ENCODE measurements at regions not wholly inside any gene's neighbourhood (a gene's known extent, or its start where the extent isn't known, plus 50 kb on each side); places are given as distances from the start of the nearest gene placed in this dataset.
A peak's percentile ranks its signal among the peaks of the same experiment; 100 is the strongest.

DNA sequence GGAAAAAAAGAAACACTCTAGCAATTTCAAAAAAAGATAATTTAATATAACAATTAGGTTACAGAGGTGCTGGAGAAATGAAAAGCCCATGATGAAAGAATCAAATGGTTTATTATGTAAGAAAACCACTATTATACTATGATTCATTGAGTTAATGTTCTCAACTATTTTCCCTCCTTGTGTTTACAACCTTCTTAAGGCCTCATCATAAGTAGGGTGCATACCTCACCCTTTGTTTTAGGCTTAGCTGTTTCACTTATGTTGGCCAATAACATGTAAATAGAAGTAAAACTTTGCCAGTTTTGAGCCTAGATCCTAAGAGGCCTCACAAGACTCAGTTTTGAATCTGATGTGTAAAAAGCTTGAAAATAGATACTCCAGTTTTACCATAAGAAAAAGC, 418.3 kb upstream of the DDX18 start:
- no peak for DNase-seq

DNA sequence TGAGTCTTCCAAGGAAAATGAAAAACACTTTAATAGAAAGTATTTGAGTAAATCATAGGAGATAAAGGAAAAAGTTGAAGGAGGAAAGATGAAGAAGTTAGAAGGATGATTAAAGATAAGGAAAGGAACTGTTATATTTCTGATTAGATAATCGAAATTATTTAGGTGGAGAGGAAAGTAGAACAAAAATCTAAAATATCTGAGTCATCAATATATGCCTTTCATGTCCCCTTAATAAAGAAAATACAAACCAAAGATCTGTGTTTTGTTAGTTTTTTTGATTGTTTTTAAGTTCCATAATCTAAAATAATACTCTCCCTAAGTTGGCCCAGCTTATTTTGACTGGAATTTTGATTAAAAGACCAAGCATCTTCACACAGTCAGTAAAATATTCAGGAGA, 412.9 kb upstream of the DDX18 start:
- DNase-seq: no peak

DNA sequence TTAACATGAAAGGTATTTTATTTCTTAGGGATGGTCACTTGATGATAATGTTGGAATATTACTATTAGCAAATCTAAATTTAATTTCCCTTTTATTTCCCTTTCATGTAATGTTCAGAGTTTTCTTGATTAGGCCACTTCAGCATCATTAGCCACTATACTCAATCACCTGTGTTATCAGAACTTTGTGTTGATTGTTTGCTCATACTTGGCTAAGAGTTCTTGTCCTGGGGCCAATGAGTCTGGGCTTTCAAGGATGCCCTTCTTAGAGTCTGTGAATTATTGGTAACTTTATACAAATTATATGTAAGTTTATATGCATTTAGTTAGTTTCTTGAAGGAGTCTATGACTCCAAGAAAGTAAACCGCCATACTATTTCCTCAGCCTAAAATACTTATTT, 408.0 kb upstream of the DDX18 start:
- no peak for DNase-seq

DNA sequence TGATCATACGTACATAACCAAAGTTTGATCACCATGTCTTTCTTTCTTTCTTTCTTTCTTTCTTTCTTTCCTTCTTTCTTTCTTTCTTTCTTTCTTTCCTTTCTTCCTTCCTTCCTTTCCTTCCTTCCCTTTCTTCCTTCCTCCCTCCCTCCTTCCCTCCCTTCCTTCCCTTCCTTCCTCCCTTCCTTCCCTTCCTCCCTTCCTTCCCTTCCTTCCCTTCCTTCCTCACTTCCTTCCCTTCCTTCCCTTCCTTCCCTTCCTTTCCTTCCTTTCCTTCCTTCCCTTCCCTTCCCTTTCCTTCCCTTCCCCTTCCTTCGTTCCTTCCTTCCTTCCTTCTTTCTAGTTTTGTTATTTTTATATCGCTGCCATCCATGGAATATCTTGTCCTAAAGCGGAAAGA, 406.7 kb upstream of the DDX18 start:
- DNase-seq: no peak

DNA sequence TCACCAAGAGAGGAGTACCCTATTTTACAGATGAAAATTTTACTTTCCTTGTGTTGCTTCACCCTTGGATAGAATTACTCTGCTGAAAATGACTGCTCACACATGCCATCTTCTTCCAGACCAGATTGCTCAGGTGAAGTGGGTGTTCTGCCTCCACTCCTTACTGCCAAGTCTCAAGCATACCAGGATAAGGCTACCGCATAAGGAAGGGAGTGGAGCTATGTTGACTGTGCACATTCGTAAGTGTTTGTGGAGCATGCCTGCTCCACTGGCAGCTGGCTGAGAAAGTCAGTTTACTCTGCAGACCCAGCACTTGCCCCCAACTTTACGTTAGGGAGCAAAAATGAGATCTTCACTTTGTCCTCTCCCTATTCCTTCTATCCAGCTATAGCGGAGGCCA, 405.0 kb upstream of the DDX18 start:
- DNase-seq: no peak

DNA sequence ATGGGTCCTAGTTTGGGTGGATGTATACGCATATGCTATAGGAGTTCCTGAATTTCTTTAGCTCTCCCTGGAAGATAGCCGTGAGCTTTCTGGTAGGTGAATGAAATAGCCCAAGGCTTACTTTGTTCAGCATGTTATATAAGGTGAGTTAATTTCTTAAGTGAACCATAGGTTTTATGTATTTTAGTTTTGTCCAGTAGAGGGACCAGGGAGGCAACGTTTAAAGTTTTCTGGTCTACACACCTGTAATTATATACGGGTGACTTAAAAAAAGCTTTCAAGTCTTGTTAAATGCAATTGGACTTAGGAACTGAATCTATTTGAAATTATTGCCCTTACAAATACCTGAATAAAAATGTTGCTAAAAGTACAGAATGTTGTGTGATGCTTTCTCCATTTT, 402.5 kb upstream of the DDX18 start:
- DNase-seq: no peak

DNA sequence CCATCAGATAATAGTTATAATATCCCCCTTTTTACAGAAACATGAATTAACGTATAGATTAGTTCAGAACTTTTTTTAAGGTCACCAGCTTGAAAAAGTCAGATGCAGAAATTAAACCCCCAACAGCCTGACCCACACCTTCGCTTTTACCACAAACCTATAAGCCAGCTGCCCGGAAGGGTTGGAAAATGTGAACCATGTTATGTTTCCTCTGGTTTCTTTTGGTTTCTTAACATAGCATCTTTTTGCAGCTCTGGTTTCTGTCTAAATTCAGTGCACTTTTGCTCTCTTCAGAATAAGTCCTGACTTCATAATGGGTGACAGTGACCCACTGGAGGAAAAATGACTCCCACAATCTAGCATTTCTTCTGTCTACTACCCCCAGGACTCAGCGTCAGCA, 381.7 kb upstream of the DDX18 start:
- DNase-seq: no peak

DNA sequence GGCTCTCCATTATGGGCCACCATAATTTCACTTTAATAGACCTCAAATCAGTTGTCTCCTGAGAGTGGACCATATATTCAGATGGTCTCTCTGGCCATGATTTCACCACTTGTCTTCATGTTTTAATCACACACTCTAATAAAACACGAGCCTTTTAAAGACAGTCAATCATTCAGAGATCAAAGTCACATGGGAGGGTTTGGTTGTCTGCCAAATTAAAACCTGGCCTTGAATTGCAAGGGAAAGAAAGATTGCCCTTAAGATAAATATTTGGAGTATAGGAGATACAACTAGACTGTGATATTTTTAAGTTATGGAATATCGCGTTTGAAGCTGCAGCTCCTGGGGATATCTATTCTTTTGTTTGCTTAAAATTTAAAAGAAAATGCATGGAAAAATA, 377.8 kb upstream of the DDX18 start:
- no peak for DNase-seq

DNA sequence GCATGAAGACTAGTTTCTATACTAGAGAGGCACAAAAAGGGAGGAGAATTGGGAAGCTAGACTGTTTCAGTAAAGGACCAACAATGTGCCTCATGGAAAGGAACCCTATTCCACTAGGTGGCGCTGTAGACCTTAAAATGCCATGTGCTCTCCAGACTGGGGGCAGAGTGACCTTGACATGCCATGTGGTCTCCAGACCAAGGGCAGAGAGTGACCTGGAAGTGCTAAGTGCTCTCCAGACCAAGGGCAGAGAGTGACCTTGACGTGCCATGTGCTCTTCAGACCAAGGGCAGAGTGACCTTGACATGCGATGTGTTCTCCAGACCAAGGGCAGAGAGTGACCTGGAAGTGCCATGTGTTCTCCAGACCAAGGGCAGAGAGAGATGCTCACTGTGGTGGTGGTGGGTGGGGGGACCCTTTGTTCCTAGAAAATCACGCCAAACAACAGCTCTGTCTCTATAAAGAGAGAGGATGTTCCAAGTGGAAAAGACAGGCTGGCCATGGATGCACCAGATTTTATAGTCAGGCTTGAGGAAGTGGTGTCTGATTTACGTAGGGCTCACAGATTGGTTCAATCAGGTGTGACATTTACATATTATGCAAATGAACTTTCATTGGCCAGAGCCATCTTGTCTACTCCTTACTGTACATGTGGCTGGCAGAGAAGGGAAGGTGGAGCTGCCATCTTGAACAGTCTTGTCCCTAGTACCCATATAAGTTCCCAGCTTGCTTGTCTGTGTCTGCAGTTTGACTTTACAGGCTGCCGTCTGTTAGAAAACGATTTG, 344.0 kb upstream of the DDX18 start:
- peak; percentile 6 for DNase-seq

DNA sequence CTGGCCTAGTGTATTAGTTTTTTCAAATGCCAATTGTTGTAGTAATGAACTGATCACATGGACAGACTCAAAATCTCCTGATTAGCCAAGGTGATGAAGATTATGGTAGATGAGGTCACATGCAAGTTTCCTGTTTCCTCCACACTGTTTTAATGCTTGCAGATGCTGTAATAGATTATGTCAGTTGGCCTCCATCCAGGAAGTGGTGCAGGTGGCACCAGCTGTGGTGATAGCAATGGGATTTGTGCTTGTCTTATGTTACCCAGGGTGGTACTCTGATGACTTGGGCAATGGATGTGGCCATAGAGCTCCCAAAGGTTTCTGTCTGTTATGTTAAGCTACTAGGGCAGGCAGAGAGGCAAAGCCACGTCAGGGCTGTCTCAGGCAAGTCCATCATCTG, 332.9 kb upstream of the DDX18 start:
- DNase-seq: no peak

DNA sequence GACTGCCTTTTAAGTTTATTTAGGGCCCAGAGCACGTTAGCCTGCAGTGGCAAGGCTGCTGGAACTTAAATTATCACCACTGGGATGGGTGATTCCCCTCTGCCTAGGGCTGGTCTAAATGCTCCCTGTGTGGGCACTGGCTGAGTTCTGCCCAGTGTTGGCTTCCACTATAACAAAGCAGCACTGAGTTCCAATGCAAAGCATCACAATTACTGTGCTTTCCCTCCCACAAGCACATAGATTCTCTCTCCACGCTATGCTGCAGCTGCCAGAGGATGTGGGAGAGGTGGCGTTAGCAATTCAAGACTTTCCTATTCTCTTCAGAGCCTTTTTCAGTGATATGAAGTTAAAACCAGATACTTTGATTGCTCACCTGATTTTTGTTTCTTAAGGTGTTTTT, 328.9 kb upstream of the DDX18 start:
- DNase-seq: no peak

DNA sequence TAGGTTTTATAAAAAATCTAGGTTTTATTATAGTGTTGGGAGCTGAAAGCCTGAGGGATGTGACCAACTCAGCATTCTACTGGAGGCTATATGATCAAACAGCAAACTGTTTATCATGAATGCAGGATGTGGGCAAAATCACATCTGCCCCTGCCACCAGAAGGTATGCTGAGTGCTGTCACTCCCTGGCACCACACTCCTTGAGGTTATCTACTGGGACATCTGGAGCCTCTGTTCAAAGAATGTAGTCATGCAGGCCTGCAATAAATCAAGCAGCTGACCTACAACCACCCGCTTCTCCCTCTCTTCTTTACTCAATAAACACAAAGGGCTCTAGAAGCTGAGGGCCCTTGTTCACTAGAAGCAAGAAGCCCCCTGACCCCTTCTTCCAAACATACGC, 328.4 kb upstream of the DDX18 start:
- DNase-seq: no peak

DNA sequence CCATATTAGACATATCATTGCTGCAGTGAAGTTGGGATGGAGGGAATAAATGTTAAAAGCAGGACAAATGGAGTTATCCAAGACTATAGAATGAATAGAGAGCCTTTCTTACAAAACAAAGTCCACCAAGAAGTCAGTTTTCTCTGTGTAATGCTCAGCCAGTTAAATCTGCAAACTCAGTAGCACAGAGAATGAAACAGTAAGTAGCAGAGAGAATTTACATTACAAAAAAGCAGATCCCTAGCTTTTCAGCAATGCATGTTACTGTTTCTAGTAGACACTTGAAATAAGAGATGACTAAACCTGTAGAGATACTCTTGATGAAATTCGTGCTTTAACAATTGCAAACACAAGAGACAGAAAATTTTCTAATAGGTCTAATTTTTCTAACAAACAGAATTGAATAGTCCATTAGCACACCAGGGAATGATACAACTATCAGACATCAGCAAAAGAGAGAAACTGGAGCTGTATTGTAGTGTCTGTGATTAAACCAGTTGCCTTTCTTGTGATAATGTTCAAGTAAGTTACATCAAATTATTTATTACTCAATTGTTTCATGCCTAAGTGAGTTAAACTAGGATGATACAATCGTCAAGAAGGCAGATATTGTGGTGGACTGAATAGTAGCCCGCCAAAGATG, 322.2 kb upstream of the DDX18 start:
- no peak for DNase-seq

DNA sequence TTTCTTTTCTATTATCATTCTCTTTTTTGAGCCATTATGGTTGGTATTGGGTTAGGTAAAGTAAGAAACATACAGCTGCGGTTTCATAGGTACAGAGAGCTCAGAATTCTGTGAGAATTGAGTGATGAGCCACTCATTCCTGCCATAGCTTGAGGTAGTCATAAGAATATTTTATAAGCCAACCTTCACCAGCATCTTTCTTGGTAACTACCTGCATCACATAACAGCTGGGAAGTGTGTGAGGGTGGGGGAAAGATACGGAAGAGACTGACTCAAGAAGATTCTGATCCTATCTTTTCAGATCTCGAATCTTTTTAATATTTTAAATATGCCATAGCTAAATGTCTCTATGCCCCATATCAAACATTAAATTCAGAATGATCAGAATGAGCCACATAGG, 313.8 kb upstream of the DDX18 start:
- no peak for DNase-seq

DNA sequence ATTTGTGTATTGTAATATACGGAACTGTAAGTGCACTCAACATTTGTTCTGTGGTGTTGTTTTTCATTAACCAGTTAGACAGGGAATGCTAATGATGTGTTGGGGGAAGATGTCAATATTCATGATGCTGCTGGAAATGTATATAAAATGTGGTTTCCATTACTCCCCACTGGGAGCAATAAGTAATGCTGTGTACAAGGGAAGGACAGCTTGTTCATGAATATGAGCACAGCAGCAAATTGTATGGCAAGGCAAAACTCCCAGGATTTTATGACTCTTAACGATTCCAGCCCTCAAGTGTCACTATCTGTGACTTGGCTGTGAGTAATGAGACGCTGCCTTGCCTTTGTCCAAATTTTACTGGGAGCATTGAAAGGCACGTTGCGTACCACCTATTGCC, 312.4 kb upstream of the DDX18 start:
- no peak for DNase-seq

DNA sequence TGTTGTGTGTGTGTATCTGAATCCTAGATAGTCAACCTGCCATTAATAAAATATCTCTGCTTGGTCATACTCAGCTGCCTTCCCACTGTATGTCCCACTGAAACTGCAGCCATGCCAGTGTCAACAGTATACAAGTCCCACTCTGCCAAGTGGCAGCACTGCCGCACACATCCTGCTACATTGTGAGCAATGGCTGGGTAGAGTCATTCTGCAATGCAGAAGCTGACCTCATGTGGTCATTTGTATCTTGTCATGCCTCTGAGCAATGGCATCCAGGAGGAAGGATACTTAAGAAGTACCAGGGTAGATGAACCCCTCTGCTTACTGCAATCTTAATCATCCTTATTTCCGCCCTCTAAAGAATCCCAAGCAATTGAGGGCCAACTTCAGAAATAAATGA, 302.2 kb upstream of the DDX18 start:
- no peak for DNase-seq

DNA sequence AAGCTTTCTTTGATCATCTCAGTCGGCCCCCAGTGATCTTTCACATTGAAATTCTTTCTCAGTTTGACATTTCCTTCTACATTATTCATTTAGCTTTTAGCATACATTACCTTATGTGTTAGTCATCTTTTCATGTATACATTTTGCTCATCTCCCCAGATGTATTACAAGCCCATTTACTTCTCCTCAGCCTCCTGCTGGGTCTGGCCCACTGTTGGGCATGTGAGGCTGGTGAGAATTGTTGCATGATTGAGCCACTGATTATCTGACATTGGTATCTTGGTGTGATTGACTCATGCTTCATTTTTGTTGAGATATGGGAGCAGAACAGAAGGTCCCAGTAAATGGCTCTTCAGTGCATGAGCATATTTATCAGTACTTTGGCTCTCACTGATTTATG, 300.1 kb upstream of the DDX18 start:
- no peak for DNase-seq

DNA sequence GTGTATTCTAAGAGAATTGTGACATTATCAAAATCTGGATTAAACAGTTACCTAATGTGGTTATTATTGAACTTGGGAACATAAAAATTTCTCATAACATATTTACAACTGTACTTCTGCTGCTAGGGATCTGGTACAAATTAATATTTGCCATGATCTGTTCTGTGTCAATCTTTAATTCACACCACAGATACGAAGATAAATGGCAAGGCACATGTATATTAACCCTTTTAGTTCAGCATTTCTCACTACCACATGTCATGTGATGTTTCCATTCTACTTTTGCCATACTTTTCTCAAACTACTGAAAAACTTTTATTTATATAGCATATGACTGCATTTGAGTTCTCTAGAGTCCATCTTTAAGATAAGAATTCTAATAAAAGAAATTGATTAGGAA, 295.3 kb upstream of the DDX18 start:
- DNase-seq: no peak

DNA sequence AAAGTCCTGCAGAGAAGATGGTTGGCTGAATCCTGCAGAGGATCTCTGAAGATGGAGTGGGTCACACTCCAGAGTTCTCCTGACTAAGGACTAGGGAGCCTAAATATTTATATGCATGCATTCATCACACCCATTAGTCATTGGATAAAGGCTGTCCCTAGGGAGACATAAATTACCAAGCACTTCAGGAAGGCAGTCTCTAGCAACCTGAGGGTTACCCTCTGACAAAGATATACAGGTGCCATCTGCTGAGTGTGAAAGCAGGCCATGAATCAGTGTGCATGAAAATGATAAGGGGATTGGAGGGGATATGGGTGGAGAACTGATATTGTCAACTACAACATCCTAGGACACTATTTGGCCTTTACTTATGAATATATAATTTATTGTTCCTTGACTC, 294.8 kb upstream of the DDX18 start:
- no peak for DNase-seq

DNA sequence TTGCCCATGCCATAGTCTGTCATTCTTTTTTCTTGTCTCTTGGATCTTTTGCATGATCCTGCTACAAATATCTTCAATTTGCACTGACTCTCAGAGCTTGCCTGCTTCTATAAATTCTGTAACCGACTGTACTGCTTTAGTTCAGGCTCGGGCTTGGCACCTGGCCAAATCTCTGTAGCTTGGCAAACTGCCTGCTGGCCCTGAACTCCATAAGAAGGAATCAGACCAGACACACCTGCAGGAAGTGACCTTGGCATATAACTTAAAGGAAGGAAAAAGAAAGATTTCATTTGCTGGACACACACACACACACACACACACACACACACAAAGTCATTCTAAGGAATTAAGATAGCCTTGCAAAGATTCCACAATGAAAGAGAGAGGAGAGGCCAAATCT, 291.2 kb upstream of the DDX18 start:
- DNase-seq: no peak

DNA sequence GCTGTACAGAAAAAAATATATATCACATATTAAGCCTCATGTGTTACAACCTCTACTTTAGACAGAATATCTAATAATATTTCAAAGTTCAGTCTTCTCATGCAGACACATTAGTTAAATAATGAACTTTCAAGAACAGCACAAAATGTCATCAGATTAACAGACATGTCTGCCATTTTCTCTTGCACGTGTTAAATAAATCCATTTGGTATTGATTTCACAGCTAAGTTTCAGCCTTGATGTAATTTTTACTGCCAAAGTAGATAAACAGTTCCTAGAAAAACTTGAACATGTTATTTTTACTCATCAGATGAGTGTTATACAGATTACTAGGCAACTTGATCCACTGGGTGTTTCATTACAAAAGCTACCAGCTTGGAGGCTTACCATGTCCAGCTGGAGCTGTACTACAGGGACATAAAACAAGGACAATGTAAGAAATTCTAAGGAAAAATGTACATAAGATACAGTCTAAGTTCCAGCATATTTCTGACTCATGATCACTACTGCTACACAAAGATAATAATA, 290.7 kb upstream of the DDX18 start:
- DNase-seq: no peak

DNA sequence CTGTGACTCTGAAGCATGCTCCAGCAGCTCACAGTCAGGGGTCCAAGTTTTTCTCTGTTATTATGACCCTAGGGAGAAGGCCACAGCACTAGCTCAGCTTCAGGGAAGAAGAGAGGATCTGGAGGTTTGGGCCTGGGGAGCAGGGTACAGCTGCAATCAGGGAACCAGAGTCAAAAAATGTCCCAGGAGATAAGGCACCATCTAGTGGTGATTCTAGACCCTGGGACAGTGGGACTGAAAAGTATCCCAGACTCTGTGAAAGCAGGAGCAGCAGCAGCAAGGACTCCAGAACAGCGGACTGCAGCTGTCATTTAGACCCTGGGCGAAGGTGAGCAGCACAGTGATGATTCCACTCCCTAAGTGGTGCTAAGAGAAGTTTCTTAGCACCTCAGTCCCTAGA, 278.4 kb upstream of the DDX18 start:
- no peak for DNase-seq

DNA sequence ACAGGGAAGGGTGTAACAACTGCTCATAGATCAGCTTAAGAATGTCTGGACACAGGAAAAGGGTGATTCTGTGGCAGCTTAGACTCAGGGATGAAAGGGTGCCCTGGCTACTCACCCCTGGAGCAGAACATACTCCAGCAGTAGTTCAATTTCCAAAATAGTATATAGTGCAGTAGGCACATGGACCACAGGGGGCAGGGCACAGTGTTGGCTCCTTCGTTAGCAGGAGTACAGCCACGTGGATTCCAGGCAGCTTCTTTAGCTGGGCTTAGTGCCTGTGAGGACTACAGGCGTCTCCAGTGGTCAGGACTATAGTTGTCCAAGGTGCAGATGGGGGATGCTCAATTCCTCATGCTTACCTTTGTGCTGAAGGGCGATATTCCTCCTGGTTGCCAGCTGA, 277.5 kb upstream of the DDX18 start:
- no peak for DNase-seq

DNA sequence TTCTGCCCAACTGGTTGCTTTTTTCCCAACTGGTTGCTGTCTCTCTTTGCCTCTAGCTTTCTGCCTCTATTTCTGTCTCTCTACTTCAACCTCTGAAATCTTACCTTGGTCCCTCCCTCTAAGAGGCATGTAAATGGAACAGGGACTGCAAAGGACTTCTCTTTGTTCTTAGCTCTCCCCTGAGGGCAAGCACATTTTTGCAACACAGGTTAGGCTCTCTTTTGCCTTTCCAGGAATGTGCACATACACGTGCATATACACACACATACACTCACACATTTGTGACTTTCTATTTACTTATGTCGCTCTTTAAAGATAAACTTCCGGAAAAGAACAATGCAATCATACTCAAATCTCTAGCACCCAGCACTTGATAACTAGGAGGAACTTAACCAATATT, 262.6 kb upstream of the DDX18 start:
- no peak for DNase-seq

DNA sequence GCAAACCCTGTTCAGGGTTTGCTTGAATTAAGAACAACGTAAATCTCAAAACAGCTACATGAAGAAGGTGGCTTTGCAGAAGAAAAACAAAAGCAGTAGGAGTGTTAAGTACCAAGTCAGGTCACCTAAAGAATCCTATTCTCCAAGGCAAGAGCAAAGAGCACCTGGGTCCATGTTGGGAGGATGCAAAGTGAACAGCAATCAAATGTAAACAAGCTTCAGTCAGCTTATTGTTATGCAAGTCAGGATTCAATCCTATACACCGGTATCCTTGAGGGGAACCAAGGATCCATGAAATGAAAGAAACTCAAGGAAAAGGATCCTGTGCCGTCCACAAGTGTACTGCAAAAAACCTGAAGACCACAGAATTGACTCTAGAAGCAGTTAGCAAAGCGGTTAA, 261.0 kb upstream of the DDX18 start:
- DNase-seq: no peak
